HFFc6 (cell line): ENCODE measurements at regions not wholly inside any gene's neighbourhood (a gene's known extent, or its start where the extent isn't known, plus 50 kb on each side); places are given as distances from the start of the nearest gene placed in this dataset.

Experiments used
- DNase-seq: peaks from one replicate; pipeline ENCODE4 v3.0.0-alpha.2; 2018
- H3K27ac Mint-ChIP-seq: 2 replicates; pipeline ENCODE4 v1.8.0; 2020; ENCODE audit warnings: mild to moderate bottlenecking, mixed read lengths
- H3K27me3 Mint-ChIP-seq: 2 replicates; pipeline ENCODE4 v1.8.0; 2021; ENCODE audit warnings: mild to moderate bottlenecking, moderate library complexity, mixed read lengths; ENCODE audit not compliant: insufficient read depth
- H3K36me3 Mint-ChIP-seq: 2 replicates; pipeline ENCODE4 v1.8.0; 2021; ENCODE audit warnings: low read depth, mixed read lengths
- H3K4me1 Mint-ChIP-seq: 2 replicates; pipeline ENCODE4 v1.8.0; 2020; ENCODE audit warnings: low read depth, mixed read lengths
- H3K4me3 Mint-ChIP-seq: 2 replicates; pipeline ENCODE4 v1.8.0; 2020; ENCODE audit warnings: mild to moderate bottlenecking, moderate library complexity, mixed read lengths
- H3K9me3 Mint-ChIP-seq: 2 replicates; pipeline ENCODE4 v1.8.0; 2020; ENCODE audit warnings: mild to moderate bottlenecking, mixed read lengths
- TF ChIP-seq, protein P1 (sequence below): fragments of 200-600 bp; sonication (generic); IDR thresholded peaks from 2 replicates; pipeline ENCODE4 v1.5.0; 2021; ENCODE audit warnings: antibody characterized with exemption, mild to moderate bottlenecking

DNA sequence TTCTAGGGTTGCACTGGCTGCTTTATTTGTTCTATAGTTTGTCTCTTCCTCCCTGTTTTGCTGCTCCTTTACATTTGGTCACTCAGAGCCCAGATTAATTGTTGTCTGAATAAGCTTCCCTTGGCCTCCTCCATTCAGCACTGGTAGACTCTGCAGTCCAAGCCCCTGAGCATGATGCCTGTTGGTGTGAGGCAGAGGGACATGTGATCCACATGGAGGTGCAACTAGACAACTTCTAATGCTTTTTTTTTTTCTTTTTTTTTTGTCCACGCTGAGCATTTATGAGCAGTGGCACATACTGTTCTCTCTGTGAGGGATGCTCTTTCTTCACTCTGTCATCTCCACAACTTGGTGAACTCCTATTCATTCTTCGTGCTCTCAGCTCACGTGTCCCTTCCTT lies 167.3 kb upstream of the TBC1D5 start:
- no peak overlapping the region for H3K4me3 Mint-ChIP-seq
- H3K27ac Mint-ChIP-seq, result no peak overlapping the region
- H3K4me1 Mint-ChIP-seq, result no peaks in the 10 kb centered on the region

GRCh38 chr3:17908399-17909191 lies 166.2 kb upstream of the TBC1D5 start:
- Mint-ChIP-seq H3K4me3 (no peak overlapping the region), H3K27ac (no peak overlapping the region), H3K36me3 (no peaks in the 10 kb centered on the region), H3K4me1 (no peaks in the 10 kb centered on the region), H3K27me3 (peaks cover 3% of the 10 kb centered on the region; the same call in 1 of the 2 replicates), H3K9me3 (no peaks in the 10 kb centered on the region)
- DNase-seq, result no peak
- TF ChIP-seq, protein P1, sequence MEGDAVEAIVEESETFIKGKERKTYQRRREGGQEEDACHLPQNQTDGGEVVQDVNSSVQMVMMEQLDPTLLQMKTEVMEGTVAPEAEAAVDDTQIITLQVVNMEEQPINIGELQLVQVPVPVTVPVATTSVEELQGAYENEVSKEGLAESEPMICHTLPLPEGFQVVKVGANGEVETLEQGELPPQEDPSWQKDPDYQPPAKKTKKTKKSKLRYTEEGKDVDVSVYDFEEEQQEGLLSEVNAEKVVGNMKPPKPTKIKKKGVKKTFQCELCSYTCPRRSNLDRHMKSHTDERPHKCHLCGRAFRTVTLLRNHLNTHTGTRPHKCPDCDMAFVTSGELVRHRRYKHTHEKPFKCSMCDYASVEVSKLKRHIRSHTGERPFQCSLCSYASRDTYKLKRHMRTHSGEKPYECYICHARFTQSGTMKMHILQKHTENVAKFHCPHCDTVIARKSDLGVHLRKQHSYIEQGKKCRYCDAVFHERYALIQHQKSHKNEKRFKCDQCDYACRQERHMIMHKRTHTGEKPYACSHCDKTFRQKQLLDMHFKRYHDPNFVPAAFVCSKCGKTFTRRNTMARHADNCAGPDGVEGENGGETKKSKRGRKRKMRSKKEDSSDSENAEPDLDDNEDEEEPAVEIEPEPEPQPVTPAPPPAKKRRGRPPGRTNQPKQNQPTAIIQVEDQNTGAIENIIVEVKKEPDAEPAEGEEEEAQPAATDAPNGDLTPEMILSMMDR, result no peak

More for the DNA sequence above, 167.3 kb upstream of the TBC1D5 start:
- no peaks in the 10 kb centered on the region for H3K36me3 Mint-ChIP-seq
- TF ChIP-seq, protein P1, result no peak
- H3K9me3 Mint-ChIP-seq, result no peaks in the 10 kb centered on the region
- DNase-seq, result no peak
- peaks cover 3% of the 10 kb centered on the region; the same call in 1 of the 2 replicates for H3K27me3 Mint-ChIP-seq

GRCh38 chr3:17905996-17906395 lies 163.6 kb upstream of the TBC1D5 start:
- TF ChIP-seq, protein P1, result no peak
- Mint-ChIP-seq H3K4me1 (no peaks in the 10 kb centered on the region), H3K27me3 (peaks cover 6% of the 10 kb centered on the region), H3K27ac (no peak overlapping the region), H3K4me3 (no peak overlapping the region), H3K9me3 (no peaks in the 10 kb centered on the region), H3K36me3 (no peaks in the 10 kb centered on the region)
- no peak for DNase-seq

GRCh38 chr3:17901893-17902292 lies 159.5 kb upstream of the TBC1D5 start:
- Mint-ChIP-seq H3K4me3 (no peak overlapping the region), H3K36me3 (no peaks in the 10 kb centered on the region), H3K27me3 (peaks cover 4% of the 10 kb centered on the region), H3K4me1 (no peaks in the 10 kb centered on the region), H3K27ac (no peak overlapping the region), H3K9me3 (no peaks in the 10 kb centered on the region)
- DNase-seq, result no peak
- TF ChIP-seq, protein P1, result no peak

DNA sequence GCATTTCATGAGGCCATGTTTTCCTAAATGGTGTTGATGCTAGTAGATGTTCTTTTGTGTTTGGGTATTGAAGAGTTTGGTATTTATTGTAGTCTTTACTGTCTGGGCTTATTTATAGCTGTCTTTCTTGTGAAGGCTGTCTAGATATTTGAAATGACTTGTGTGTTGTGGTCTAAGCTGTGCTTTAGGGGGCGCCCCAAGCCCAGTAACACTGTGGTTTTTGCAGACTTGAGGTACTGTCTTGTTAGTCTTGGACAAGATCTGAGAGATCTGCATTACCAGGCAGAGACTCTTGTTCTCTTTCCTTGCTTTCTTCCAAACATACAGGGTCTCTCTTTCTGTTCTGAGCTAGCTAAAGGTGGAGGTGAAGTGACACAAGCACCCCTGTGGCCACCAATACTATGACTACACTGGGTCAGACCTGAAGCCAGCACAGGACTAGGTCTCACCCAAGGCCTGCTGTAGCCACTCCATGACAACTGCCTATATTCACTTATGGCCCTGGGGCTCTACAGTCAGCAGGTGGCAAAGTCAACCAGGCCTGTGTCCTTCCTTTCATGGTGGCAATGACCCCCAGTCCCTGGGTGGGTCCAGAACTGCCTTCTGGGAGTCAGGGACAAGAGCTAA lies 152.1 kb upstream of the TBC1D5 start:
- Mint-ChIP-seq H3K4me3 (no peak overlapping the region), H3K9me3 (no peaks in the 10 kb centered on the region), H3K27ac (no peak overlapping the region), H3K4me1 (peaks cover 24% of the 10 kb centered on the region), H3K27me3 (no peaks in the 10 kb centered on the region; the same call in 1 of the 2 replicates), H3K36me3 (no peaks in the 10 kb centered on the region)
- peak; percentile 53 for DNase-seq
- TF ChIP-seq, protein P1, result peak; percentile 78
